AG09319 (cell line): ENCODE measurements at regions not wholly inside any gene's neighbourhood (a gene's known extent, or its start where the extent isn't known, plus 50 kb on each side); places are given as distances from the start of the nearest gene placed in this dataset.
A peak's percentile ranks its signal among the peaks of the same experiment; 100 is the strongest.

ENCODE experiments used
- DNase-seq: peaks from one replicate; pipeline ENCODE4 v3.0.0-alpha.2; 2010; ENCODE audit warnings: low read depth; ENCODE audit errors: extremely low read depth
- TF ChIP-seq, protein P1 (sequence below): IDR thresholded peaks from 2 replicates; pipeline ENCODE4 v1.5.1; 2011; ENCODE audit warnings: low read depth, mild to moderate bottlenecking, inconsistent platforms, low read length, moderate library complexity

GRCh38 chr2:7119132-7119835, 202.1 kb downstream of the RNF144A start:
- TF ChIP-seq, protein P1, sequence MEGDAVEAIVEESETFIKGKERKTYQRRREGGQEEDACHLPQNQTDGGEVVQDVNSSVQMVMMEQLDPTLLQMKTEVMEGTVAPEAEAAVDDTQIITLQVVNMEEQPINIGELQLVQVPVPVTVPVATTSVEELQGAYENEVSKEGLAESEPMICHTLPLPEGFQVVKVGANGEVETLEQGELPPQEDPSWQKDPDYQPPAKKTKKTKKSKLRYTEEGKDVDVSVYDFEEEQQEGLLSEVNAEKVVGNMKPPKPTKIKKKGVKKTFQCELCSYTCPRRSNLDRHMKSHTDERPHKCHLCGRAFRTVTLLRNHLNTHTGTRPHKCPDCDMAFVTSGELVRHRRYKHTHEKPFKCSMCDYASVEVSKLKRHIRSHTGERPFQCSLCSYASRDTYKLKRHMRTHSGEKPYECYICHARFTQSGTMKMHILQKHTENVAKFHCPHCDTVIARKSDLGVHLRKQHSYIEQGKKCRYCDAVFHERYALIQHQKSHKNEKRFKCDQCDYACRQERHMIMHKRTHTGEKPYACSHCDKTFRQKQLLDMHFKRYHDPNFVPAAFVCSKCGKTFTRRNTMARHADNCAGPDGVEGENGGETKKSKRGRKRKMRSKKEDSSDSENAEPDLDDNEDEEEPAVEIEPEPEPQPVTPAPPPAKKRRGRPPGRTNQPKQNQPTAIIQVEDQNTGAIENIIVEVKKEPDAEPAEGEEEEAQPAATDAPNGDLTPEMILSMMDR, result peak; percentile 51
- DNase-seq, result peak; percentile 4

DNA sequence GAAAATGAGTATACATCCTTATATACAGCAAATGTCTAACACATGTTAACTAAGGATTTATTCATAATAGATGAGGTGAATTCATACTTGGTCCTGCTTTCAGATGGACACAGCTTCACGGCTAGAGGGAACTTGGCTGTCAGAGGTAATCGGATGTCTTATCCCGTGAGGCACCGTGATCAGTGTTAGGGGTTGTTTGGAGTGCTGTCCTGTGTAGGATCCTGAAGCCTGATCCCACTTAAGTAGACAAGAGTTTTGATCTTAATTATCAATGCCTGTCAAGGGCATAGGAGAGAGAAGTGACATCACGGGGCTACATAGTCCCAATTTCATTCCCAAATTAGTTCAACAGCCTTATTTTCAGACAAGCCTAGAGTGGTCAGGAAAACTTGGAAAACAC, 204.6 kb downstream of the RNF144A start:
- TF ChIP-seq, protein P1, result no peak
- no peak for DNase-seq

GRCh38 chr2:7127156-7127555, 209.9 kb downstream of the RNF144A start:
- no peak for DNase-seq
- TF ChIP-seq, protein P1, result no peak

- TF ChIP-seq, protein P1, result no peak
- no peak for DNase-seq
Observed at GRCh38 chr2:7127687-7128086, 210.5 kb downstream of the RNF144A start.

- TF ChIP-seq, protein P1, result no peak
- no peak for DNase-seq
Observed at GRCh38 chr2:7131261-7131660, 214.0 kb downstream of the RNF144A start.

DNA sequence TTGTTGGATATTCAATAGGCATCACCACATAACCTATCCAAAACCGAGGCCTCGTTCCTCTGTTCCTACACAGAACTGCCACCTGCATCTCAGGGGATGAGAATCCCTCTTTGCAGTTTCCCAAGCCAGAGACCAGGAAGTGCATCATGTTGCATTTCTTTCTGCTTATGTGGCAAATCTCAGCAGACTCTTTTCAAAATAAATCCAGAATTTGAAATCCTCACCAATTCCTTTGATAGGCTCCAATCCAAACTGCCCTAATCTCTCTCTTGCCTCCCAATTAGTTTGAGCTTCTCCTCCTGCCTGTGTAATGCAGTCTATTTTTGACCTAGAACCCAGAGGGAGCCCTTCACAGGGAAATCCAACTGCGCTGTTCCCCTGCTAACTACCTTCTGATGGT, 215.5 kb downstream of the RNF144A start:
- DNase-seq, result no peak
- TF ChIP-seq, protein P1, result no peak

DNA sequence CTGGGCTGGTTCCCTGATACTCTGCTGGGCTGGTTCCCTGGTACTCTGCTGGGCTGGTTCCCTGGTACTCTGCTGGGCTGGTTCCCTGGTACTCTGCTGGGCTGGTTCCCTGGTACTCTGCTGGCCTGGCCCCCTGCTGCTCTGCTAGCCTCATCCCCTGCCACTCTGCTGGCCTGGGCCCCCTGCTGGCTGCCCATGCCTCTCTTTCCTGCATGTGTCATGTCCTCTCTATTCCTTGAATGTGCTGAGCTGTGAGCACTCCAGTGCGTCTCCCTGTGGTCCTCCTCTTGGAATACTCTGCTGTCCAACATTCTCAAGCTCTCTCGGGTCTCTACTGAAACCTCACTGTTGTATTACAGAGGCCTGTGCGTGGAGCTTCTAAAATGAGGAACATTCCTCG, 216.3 kb downstream of the RNF144A start:
- TF ChIP-seq, protein P1, result no peak
- no peak for DNase-seq
